CD4-positive, alpha-beta T cell treated with Interleukin-1 beta for 1 hour (primary cell): ENCODE measurements at regions not wholly inside any gene's neighbourhood (a gene's known extent, or its start where the extent isn't known, plus 50 kb on each side); places are given as distances from the start of the nearest gene placed in this dataset.

Source experiments
- DNase-seq, 2 donors: peaks; one replicate each; pipeline ENCODE4 v3.0.0-alpha.2; 2020 to 2022

DNA sequence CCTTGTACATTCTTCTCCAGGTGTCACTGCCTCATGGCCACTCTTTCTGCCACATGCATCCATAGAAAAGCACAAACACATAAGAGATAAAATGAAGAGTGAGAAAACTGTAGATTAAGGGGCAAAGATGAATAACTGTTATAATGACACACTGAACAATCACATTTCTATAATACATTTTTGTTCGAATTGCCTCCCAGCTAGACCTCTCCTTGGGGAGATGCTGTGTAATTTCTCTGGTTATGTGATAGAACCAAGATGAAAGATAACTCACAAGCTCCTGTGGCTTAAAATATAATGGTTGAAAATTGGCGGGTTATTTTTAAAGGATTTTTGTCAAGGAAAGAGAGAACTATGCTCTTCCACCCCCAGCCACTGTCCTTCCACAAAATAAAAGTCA, 60.2 kb upstream of the STEAP1 start:
- no peak for DNase-seq
